GM12891 (cell line): ENCODE measurements at regions not wholly inside any gene's neighbourhood (a gene's known extent, or its start where the extent isn't known, plus 50 kb on each side); places are given as distances from the start of the nearest gene placed in this dataset.

ENCODE experiments used
- POLR2A ChIP-seq: IDR thresholded peaks from 2 replicates; pipeline ENCODE4 v1.6.1; 2011; ENCODE audit warnings: low read depth, low read length, control low read depth
- POLR2AphosphoS5 ChIP-seq: IDR thresholded peaks from 2 replicates; pipeline ENCODE4 v1.6.1; 2011; ENCODE audit warnings: low read depth, low read length, control low read depth
- SPI1 ChIP-seq: IDR thresholded peaks from 2 replicates; pipeline ENCODE4 v1.6.1; 2011; ENCODE audit warnings: low read depth, low read length, control low read depth
- TAF1 ChIP-seq: IDR thresholded peaks from 2 replicates; pipeline ENCODE4 v1.6.1; 2011; ENCODE audit warnings: low read depth, low read length, control low read depth

DNA sequence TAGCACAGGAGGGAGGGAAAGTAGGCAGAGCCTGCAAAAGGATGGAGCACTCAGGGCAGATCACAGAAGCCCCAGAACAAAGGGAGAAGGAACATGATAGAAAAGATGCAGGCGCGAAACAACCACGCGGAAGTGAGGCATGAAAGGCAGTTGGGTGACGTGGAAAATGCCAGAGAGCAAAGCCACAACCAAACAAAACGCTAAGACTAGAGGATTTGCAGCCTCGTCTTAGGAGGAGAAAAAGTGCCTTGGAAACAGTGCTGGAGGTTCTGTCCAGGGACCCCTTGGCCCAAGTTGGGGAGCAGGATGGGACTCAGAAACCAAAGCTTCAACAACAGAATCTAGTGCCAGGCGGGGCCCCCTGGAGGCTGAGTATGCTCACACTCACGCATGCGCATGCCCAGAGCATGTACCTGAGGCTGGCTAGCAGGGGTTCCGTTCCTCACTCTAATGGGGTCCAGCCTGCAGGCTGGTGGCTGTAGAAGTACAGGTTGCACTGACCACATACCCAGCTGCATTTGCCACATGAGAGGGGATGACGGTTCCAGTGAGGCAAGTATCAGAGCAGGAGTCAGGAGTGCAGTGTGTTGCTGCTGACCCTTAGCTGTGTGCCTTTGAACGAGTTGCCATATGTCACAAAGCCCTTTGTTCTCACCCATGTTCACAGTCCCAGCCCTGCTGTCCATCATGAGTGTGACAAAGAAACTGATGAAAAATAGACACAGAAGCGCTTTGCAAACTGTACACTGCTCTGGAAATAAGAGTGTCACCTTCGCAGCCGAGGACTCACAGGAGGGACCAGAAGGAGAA is 568.6 kb upstream of the CADM1 start:
- TF ChIP-seq POLR2AphosphoS5 (no peak), POLR2A (no peak), TAF1 (no peak), SPI1 (no peak)
